ENCODE measurements at regions not wholly inside any gene's neighbourhood (a gene's known extent, or its start where the extent isn't known, plus 50 kb on each side); places are given as distances from the start of the nearest gene placed in this dataset.
"Not testable (repeated sequence)": the region's sequence is repeated elsewhere in the genome, so short reads cannot be mapped to it uniquely, and the experiment has no call there.

DNA sequence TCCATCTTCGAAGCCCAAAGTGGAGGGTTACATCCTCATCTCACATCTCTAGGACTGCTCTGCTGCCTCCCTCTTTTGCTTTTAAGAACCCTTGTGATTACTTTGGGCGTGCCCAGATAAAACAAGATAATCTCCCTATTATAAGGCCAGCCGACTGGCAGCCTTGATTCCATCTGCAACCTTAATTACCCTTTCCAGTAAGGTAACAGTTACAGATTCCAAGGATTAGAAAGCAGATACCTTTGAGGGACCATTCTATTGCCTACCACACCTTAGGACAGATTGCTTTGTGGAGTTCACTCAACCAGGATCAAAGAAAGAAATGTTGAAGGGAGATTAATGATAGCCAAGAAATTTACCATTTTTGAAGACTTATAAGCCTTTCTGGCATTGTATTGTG is 250.8 kb upstream of the ACVR2A start:
- 82 to 94% methylated on average over 3 of the region's 3 CpGs for WGBS, 2 donors (ENCODE audit: low coverage in 1 of 2)
- no peak for ATAC-seq
- H3K27ac ChIP-seq, result no peak overlapping the region
- H3K9me3 ChIP-seq, result peaks cover 0 to 12% (median 0%) of the 10 kb centered on the region in 3 donors
- TF ChIP-seq EP300 (IDR thresholded peaks at IDR 0.05), result no peak
- TF ChIP-seq POLR2A (IDR thresholded peaks at IDR 0.05), result no peak
- TF ChIP-seq, protein P1, sequence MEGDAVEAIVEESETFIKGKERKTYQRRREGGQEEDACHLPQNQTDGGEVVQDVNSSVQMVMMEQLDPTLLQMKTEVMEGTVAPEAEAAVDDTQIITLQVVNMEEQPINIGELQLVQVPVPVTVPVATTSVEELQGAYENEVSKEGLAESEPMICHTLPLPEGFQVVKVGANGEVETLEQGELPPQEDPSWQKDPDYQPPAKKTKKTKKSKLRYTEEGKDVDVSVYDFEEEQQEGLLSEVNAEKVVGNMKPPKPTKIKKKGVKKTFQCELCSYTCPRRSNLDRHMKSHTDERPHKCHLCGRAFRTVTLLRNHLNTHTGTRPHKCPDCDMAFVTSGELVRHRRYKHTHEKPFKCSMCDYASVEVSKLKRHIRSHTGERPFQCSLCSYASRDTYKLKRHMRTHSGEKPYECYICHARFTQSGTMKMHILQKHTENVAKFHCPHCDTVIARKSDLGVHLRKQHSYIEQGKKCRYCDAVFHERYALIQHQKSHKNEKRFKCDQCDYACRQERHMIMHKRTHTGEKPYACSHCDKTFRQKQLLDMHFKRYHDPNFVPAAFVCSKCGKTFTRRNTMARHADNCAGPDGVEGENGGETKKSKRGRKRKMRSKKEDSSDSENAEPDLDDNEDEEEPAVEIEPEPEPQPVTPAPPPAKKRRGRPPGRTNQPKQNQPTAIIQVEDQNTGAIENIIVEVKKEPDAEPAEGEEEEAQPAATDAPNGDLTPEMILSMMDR (IDR thresholded peaks at IDR 0.05), result no peak
- no peak for TF ChIP-seq POLR2AphosphoS5 (IDR thresholded peaks at IDR 0.05)
- H3K27me3 ChIP-seq, result no peaks in the 10 kb centered on the region
- H3K4me1 ChIP-seq, result peaks cover 6 to 30% (median 8%) of the 10 kb centered on the region in 3 donors
- no peak overlapping the region for H3K4me3 ChIP-seq
- H3K36me3 ChIP-seq, result no peaks in the 10 kb centered on the region

DNA sequence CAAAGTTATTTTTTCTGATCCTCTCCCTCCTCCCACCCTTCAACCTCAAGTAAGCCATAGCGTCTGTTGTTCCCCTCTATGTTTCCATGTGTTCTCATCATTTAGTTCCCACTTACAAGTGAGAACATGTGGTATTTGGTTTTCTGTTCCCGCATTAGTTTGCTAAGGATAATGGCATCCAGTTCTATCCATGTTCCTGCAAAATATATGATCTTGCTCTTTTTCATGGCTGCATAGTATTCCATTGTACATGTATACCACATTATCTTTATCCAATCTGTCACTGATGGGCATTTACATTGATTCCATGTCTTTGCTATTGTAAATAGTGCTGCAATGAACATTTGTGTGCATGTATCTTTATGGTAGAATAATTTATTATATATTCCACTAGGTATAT is 252.0 kb upstream of the ACVR2A start:
- Histone ChIP-seq H3K4me1 (peaks cover 6 to 30% (median 8%) of the 10 kb centered on the region in 3 donors), H3K9me3 (peaks cover 0 to 12% (median 0%) of the 10 kb centered on the region in 3 donors)
- 100% methylated on average over 2 of the region's 2 CpGs; no CpG with 5 or more reads in 1 of the 2 donors for WGBS, 2 donors (ENCODE audit: low coverage in 1 of 2)
- H3K27ac ChIP-seq, H3K27me3 ChIP-seq, ATAC-seq, H3K4me3 ChIP-seq, H3K36me3 ChIP-seq: not testable (repeated sequence)

DNA sequence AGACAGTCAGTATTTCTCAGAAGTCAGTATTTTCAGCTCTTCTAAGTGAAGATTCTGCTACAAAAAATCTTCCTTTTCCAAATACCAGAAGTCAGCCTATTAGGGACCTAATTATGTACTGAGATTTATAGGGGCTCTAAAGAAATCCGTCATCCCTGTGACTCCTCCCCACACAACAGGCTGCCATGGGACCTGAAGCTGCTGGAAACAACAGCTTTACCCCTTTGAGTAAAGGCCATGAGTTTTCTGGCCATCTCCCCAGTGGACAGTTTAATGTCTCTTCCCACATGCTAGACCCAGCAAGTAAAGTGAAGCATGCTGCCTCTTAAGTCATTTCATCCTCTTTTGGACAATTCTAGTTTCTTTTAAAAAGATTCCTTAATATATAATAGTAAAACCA is 255.7 kb upstream of the ACVR2A start:
- Histone ChIP-seq H3K27me3 (no peaks in the 10 kb centered on the region), H3K9me3 (peaks cover 0 to 21% (median 0%) of the 10 kb centered on the region in 3 donors), H3K4me1 (no peaks in the 10 kb centered on the region), H3K4me3 (no peak overlapping the region), H3K27ac (no peak overlapping the region), H3K36me3 (no peaks in the 10 kb centered on the region)
- ATAC-seq, result no peak
- TF ChIP-seq, protein P1 (IDR thresholded peaks at IDR 0.05), result no peak
- no peak for TF ChIP-seq EP300 (IDR thresholded peaks at IDR 0.05)
- no peak for TF ChIP-seq POLR2A (IDR thresholded peaks at IDR 0.05)
- no peak for TF ChIP-seq POLR2AphosphoS5 (IDR thresholded peaks at IDR 0.05)
- WGBS, 2 donors (ENCODE audit: low coverage in 1 of 2), result 56 to 75% methylated on average over 1 of the region's 1 CpG

DNA sequence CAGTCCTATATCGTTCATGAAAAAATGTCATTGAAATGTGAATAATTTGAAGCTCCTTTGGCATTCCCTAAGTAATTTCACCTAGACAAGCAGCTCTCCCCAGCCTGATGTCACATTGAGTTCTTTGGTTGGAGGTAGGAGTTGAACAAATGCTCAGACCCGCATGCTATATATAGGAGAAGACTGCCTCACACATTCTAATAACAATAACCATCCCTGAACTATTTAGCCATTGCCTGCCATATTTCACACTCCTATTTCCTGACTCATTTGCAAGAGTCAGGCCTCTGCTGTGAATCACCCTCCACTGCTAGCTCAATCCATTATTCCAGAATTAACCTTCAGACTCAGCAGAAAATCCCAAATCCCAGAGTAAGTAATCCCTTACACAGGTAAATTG is 256.6 kb upstream of the ACVR2A start:
- 51 to 63% methylated on average over 2 of the region's 2 CpGs for WGBS, 2 donors (ENCODE audit: low coverage in 1 of 2)
- ATAC-seq, result peak; percentile 62

DNA sequence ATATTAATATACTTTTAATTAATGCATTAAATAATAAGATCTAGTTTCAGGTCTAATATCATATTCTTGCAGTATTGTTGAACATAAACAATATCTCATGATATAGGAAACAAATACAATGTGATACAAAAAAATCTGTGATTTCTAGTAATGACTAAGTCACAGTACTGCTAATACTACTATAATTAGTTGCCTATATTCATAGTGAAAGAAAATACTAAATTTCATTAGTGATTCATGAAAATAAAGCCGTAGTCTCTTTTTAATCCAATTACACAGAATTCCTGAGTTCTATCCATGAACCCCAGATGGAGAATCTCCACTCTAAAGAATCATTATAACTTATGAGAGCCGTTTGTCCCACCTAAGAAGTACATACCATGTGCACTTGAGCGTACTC is 266.3 kb upstream of the ACVR2A start:
- TF ChIP-seq, protein P1 (IDR thresholded peaks at IDR 0.05), result no peak
- TF ChIP-seq EP300 (IDR thresholded peaks at IDR 0.05) (no peak), POLR2A (IDR thresholded peaks at IDR 0.05) (no peak), POLR2AphosphoS5 (IDR thresholded peaks at IDR 0.05) (no peak)
- H3K27ac ChIP-seq, result no peak overlapping the region
- ATAC-seq, result no peak
- H3K27me3 ChIP-seq, result no peaks in the 10 kb centered on the region
- H3K36me3 ChIP-seq, result no peaks in the 10 kb centered on the region
- H3K4me3 ChIP-seq, result no peak overlapping the region
- 84 to 93% methylated on average over 3 of the region's 3 CpGs for WGBS, 2 donors (ENCODE audit: low coverage in 1 of 2)
- no peaks in the 10 kb centered on the region for H3K4me1 ChIP-seq
- no peaks in the 10 kb centered on the region for H3K9me3 ChIP-seq

More for the DNA sequence above, 256.6 kb upstream of the ACVR2A start:
- no peak overlapping the region for H3K4me3 ChIP-seq
- no peaks in the 10 kb centered on the region for H3K4me1 ChIP-seq
- H3K27me3 ChIP-seq, result no peaks in the 10 kb centered on the region
- H3K27ac ChIP-seq, result peak overlapping the region in 2 of 4 donors; percentile 19 to 44
- no peak for TF ChIP-seq POLR2A (IDR thresholded peaks at IDR 0.05)
- TF ChIP-seq POLR2AphosphoS5 (IDR thresholded peaks at IDR 0.05), result no peak
- TF ChIP-seq, protein P1 (IDR thresholded peaks at IDR 0.05), result no peak
- TF ChIP-seq EP300 (IDR thresholded peaks at IDR 0.05), result no peak
- H3K36me3 ChIP-seq, result no peaks in the 10 kb centered on the region
- H3K9me3 ChIP-seq, result peaks cover 0 to 22% (median 0%) of the 10 kb centered on the region in 3 donors
